ENCODE measurements at regions not wholly inside any gene's neighbourhood (a gene's known extent, or its start where the extent isn't known, plus 50 kb on each side); places are given as distances from the start of the nearest gene placed in this dataset.

DNA sequence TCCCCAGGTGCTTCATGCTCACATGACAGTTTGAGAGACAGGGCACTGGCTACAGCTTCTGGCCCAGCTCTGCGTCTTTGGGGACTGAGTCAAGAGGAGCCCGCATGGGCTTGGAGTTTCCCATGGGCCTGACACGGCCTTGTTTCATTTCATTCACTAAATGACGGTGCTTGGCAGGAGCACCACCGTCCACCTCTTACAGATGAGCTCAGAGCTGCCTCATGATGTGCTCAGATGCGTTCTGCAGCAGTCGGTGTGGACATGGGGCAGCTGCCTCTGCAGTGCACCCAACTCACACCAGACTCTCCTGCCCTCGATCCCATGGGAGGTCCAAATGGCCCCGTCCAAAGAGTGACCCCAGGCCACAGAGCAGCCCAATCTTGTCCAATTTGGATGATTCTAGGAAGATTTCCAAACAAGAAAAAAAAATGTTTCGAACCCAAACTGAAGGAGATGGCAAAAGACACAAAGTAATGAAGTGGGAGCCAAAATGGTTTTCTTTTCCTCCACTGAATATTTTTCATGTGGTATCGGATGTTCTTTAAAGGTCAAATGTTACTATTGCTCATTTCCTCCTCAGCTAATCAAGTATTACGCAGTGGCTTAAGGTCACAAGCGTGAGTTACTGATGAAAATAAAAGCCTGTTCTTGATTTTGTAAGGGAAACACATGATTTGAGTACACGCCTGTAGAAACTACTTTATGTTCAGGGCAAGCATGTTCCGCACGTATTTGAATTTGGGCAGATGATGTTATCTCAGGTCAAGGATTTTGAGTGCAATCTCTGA is 524.2 kb downstream of the CDH26 start:
- TF ChIP-seq ARNTL (CRISPR knock-in tag; IDR thresholded peaks at IDR 0.05; ENCODE audit: borderline replicate concordance, low read depth) (no peak), PPARA (CRISPR knock-in tag; IDR thresholded peaks at IDR 0.05; ENCODE audit: borderline replicate concordance) (no peak), CSDC2 (CRISPR knock-in tag; IDR thresholded peaks at IDR 0.05) (no peak)
- no peak for ATAC-seq

GRCh38 chr20:60483371-60483770 is 525.1 kb downstream of the CDH26 start:
- TF ChIP-seq BACH2 (CRISPR knock-in tag; IDR thresholded peaks at IDR 0.05; ENCODE audit: borderline replicate concordance) = no peak
- no peak for ATAC-seq

- TF ChIP-seq ZC3H10 (CRISPR knock-in tag; IDR thresholded peaks at IDR 0.05) (no peak), SNAI2 (CRISPR knock-in tag; IDR thresholded peaks at IDR 0.05) (no peak)
- ATAC-seq = no peak
These were observed 526.1 kb downstream of the CDH26 start for GRCh38 chr20:60484316-60484715.

DNA sequence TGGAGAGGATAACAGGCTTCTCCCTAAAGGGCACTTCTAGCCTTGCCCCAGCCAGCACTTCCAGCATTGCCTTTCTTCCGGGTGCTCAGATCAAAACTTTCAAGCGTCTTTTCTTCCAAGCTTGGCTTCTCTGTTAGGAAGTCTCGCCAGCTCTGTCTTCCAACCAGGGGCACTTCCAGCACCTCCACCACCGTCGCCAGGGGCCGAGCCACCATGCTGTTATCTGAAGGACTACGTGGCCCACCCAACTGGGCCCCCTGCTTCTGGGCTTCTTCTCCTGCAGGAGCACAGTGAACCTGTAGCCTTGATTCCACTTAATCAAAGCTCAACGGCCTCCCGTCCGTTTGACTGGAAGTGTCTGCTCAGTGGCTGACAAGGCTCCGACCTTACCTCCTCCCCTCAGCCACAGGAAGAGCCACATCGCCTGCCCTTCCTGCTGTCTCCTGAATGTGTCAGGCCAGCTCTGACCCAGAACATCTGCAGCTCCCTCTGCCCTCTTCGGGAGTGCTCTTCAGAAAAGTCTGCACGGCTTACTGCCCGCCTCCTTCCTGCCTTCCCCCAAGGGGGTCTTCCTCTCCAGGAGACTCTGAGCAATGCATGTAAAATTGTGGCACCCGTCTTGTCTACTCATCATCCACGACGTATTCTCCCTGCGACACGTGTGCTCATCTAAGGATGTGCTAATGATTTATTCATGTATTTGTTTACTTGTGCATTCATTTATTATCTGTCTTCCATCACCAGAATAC is 527.0 kb downstream of the CDH26 start:
- TF ChIP-seq ARNTL (CRISPR knock-in tag; IDR thresholded peaks at IDR 0.05; ENCODE audit: borderline replicate concordance, low read depth) (no peak), ZC3H10 (CRISPR knock-in tag; IDR thresholded peaks at IDR 0.05) (no peak), CREB5 (CRISPR knock-in tag; IDR thresholded peaks at IDR 0.05; ENCODE audit: low read depth) (no peak), PPARA (CRISPR knock-in tag; IDR thresholded peaks at IDR 0.05; ENCODE audit: borderline replicate concordance) (no peak), TCF4 (CRISPR knock-in tag; IDR thresholded peaks at IDR 0.05; ENCODE audit: borderline replicate concordance) (no peak), CSRNP3 (CRISPR knock-in tag; IDR thresholded peaks at IDR 0.05) (no peak), SNAI2 (CRISPR knock-in tag; IDR thresholded peaks at IDR 0.05) (no peak), RARB (CRISPR knock-in tag; IDR thresholded peaks at IDR 0.05) (no peak), OSR1 (CRISPR knock-in tag; IDR thresholded peaks at IDR 0.05) (no peak), ISL1 (CRISPR knock-in tag; IDR thresholded peaks at IDR 0.05) (no peak), POU6F1 (CRISPR knock-in tag; IDR thresholded peaks at IDR 0.05; ENCODE audit: borderline replicate concordance, low read depth) (no peak), TOX (CRISPR knock-in tag; IDR thresholded peaks at IDR 0.05; ENCODE audit: borderline replicate concordance) (no peak), GLIS3 (CRISPR knock-in tag; IDR thresholded peaks at IDR 0.05) (no peak), ZFP30 (CRISPR knock-in tag; IDR thresholded peaks at IDR 0.05) (no peak), BACH2 (CRISPR knock-in tag; IDR thresholded peaks at IDR 0.05; ENCODE audit: borderline replicate concordance) (no peak), PATZ1 (CRISPR knock-in tag; IDR thresholded peaks at IDR 0.05; ENCODE audit: borderline replicate concordance) (no peak), ESRRG (CRISPR knock-in tag; IDR thresholded peaks at IDR 0.05) (no peak)
- ATAC-seq = no peak

DNA sequence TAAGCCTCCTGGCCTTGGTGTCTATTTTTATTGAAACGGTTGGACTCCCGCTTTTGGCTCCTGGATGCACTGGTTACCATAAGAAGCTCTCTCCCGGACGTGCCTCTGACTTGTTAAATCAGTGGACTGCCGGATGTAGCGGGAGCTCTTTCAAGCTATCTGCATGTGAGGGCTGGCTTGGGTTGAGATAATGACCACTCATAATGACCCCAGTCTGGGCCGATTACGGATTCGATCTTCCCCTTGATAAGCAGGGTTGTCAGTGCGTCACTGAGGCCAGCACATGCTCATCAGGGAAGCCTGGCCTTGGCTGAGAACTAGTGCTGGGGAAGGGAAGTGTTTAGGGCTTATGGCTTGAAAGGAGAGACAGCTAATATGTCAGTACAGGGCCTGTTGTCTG is 528.1 kb downstream of the CDH26 start:
- TF ChIP-seq ZFP30 (CRISPR knock-in tag; IDR thresholded peaks at IDR 0.05) (no peak), ZNF70 (CRISPR knock-in tag; IDR thresholded peaks at IDR 0.05) (no peak), TCF4 (CRISPR knock-in tag; IDR thresholded peaks at IDR 0.05; ENCODE audit: borderline replicate concordance) (no peak), ZNF565 (CRISPR knock-in tag; conservative IDR thresholded peaks at IDR 0.05; ENCODE audit: low read depth) (no peak), CREB5 (CRISPR knock-in tag; IDR thresholded peaks at IDR 0.05; ENCODE audit: low read depth) (no peak), ARNTL (CRISPR knock-in tag; IDR thresholded peaks at IDR 0.05; ENCODE audit: borderline replicate concordance, low read depth) (no peak), BACH2 (CRISPR knock-in tag; IDR thresholded peaks at IDR 0.05; ENCODE audit: borderline replicate concordance) (no peak), CSRNP3 (CRISPR knock-in tag; IDR thresholded peaks at IDR 0.05) (no peak), ISL1 (CRISPR knock-in tag; IDR thresholded peaks at IDR 0.05) (no peak)
- ATAC-seq = no peak
